Heart left ventricle (tissue), 16 donors: ENCODE measurements at regions not wholly inside any gene's neighbourhood (a gene's known extent, or its start where the extent isn't known, plus 50 kb on each side); places are given as distances from the start of the nearest gene placed in this dataset.

ENCODE experiments used
- ATAC-seq, 4 donors: fragments of 200-7000 bp; cut with Tn5 transposase; one replicate each; pipeline ENCODE4 v1.9.1; 2020 to 2022; ENCODE audit warnings: moderate library complexity in 4 of 4, mild to moderate bottlenecking in 3 of 4, moderate number of reproducible peaks in 1 of 4
- DNase-seq, 5 donors: peaks; one replicate each; pipeline ENCODE4 v3.0.0-alpha.2; 2020
- H3K27ac ChIP-seq, 12 donors: fragments of 200-600 bp; sonication (generic) in 4 of 12; one replicate each; pipeline versions ENCODE4 v1.5.0 to v1.8.0; 2016 to 2022; ENCODE audit warnings: mild to moderate bottlenecking in 2 of 12
- H3K27me3 ChIP-seq, 9 donors: fragments of 200-600 bp; sonication (generic) in 2 of 9; one replicate each; pipeline versions ENCODE4 v1.5.1 to v1.8.0; 2016 to 2022; ENCODE audit warnings: mild to moderate bottlenecking in 3 of 9
- H3K36me3 ChIP-seq, 9 donors: fragments of 200-600 bp; sonication (generic) in 2 of 9; one replicate each; pipeline versions ENCODE4 v1.5.0 to v1.8.0; 2018 to 2022; ENCODE audit warnings: mild to moderate bottlenecking in 2 of 9
- H3K4me1 ChIP-seq, 12 donors: fragments of 200-600 bp; sonication (generic) in 4 of 12; one replicate each; pipeline versions ENCODE4 v1.5.0 to v1.8.0; 2016 to 2022; ENCODE audit warnings: mild to moderate bottlenecking in 3 of 12
- H3K4me3 ChIP-seq, 12 donors: fragments of 200-600 bp; sonication (generic) in 4 of 12; one replicate each; pipeline versions ENCODE4 v1.5.0 to v1.8.0; 2017 to 2022; ENCODE audit warnings: mild to moderate bottlenecking in 9 of 12, moderate library complexity in 4 of 12
- H3K9me3 ChIP-seq, 12 donors: fragments of 200-600 bp; sonication (generic) in 4 of 12; one replicate each; pipeline versions ENCODE4 v1.5.0 to v1.8.0; 2016 to 2022; ENCODE audit warnings: mild to moderate bottlenecking in 1 of 12
- CTCF ChIP-seq, 12 donors: fragments of 200-600 bp; sonication (generic) in 4 of 12; IDR thresholded peaks; one replicate each; pipeline versions ENCODE4 v1.5.0 to v1.8.0; 2018 to 2022; ENCODE audit warnings: antibody characterized with exemption in 12 of 12, mild to moderate bottlenecking in 5 of 12
- POLR2A ChIP-seq, 2 donors: fragments of 450-650 bp; IDR thresholded peaks; one replicate each; pipeline ENCODE4 v1.6.1; 2017; ENCODE audit warnings: antibody characterized with exemption in 2 of 2, mild to moderate bottlenecking in 2 of 2, moderate library complexity in 2 of 2
- WGBS, 4 donors: extraction: QIAGEN DNeasy Blood & Tissue Kit in 2 of 4; methylation state at CpG; one replicate each; pipeline versions ENCODE4 v1.1.5 to v1.1.7; 2013 to 2018; 5-methylcytosine and 5-hydroxymethylcytosine counted together
- intact Hi-C, 10 donors: fragments of 100-400 bp; cut with DNase I; formaldehyde crosslinking; loops; one replicate each; pipeline versions ENCODE4 v1.11.1 to v1.14.2; 2022
- donor health status: ischemic (EF 13 %, LVEDD 7.1; RV severe dilation, severe dysfunction).
- donor health status: healthy with polysubstance abuse.
- donor health status: DM: no; HTN: yes; CAD: no.
- donor health status: DM: no; HTN: no; CAD: no.
- donor health status: ischemic (EF 25% LVEDD 6.9; RV normal size, moderate dysfunction).
- donor health status: ischemic (EF 25% LVEDD 5.7; RV mildly dilated, moderate dysfunction).
- donor health status: healthy.
- donor health status: DM: yes; HTN: yes; CAD: no.
- donor health status: ischemic (EF 35%, LVEDD 5.7; RV mildly dilated, moderate dysfunction).
- donor health status: nonischemic (EF 11% LVEDD 7.7; RV severe dilation, severe dysfunction).
- donor health status: DM: yes; HTN: yes; CAD: no.
- donor health status: PGD.
- donor health status: ischemic (EF 29% LVEDD 5.4; RV normal size, mild dysfunction).
- donor health status: nonischemic (EF 23%, LVEDD 6.1; RV moderate dilation, normal function).

- H3K27ac ChIP-seq = no peak overlapping the region
- WGBS, 4 donors = 95 to 97% (median 96%) methylated on average over 21 to 29 of the region's 29 CpGs
- ATAC-seq (no peak), DNase-seq (no peak)
- H3K9me3 ChIP-seq = no peaks in the 10 kb centered on the region
- H3K4me3 ChIP-seq = no peak overlapping the region
- no peaks in the 10 kb centered on the region for H3K36me3 ChIP-seq
- H3K27me3 ChIP-seq = no peaks in the 10 kb centered on the region
- TF ChIP-seq POLR2A (IDR thresholded peaks at IDR 0.05) = no peak
- TF ChIP-seq CTCF (IDR thresholded peaks at IDR 0.05) = no peak
- H3K4me1 ChIP-seq = peaks cover 0 to 4% (median 0%) of the 10 kb centered on the region in 12 donors
- intact Hi-C loops = no loop called here
Observed at GRCh38 chr7:12470930-12471329, 67.3 kb upstream of the VWDE start.

GRCh38 chr7:12474035-12474434 lies 70.4 kb upstream of the VWDE start:
- Histone ChIP-seq H3K4me1 (peaks cover 0 to 4% (median 0%) of the 10 kb centered on the region in 12 donors), H3K27ac (no peak overlapping the region), H3K36me3 (no peaks in the 10 kb centered on the region), H3K27me3 (no peaks in the 10 kb centered on the region), H3K4me3 (no peak overlapping the region), H3K9me3 (no peaks in the 10 kb centered on the region)
- WGBS, 4 donors = 55 to 65% (median 63%) methylated on average over 4 of the region's 4 CpGs
- ATAC-seq (no peak), DNase-seq (no peak)
- intact Hi-C loops = no loop called here
- TF ChIP-seq CTCF (IDR thresholded peaks at IDR 0.05) = no peak
- TF ChIP-seq POLR2A (IDR thresholded peaks at IDR 0.05) = no peak

GRCh38 chr7:12475362-12476063 lies 71.8 kb upstream of the VWDE start:
- TF ChIP-seq POLR2A (IDR thresholded peaks at IDR 0.05) (no peak), CTCF (IDR thresholded peaks at IDR 0.05) (no peak)
- H3K27ac ChIP-seq = no peak overlapping the region
- H3K4me1 ChIP-seq = peaks cover 0 to 4% (median 0%) of the 10 kb centered on the region in 12 donors
- H3K36me3 ChIP-seq = no peaks in the 10 kb centered on the region
- 25 to 47% (median 32%) methylated on average over 6 of the region's 6 CpGs for WGBS, 4 donors
- intact Hi-C loops = no loop called here
- ATAC-seq = no peak
- no peaks in the 10 kb centered on the region for H3K9me3 ChIP-seq
- no peak for DNase-seq
- no peaks in the 10 kb centered on the region for H3K27me3 ChIP-seq
- no peak overlapping the region for H3K4me3 ChIP-seq

- Histone ChIP-seq H3K4me3 (no peak overlapping the region), H3K27me3 (no peaks in the 10 kb centered on the region), H3K4me1 (peaks cover 0 to 4% (median 0%) of the 10 kb centered on the region in 12 donors), H3K9me3 (no peaks in the 10 kb centered on the region), H3K27ac (no peak overlapping the region), H3K36me3 (no peaks in the 10 kb centered on the region)
- DNase-seq (no peak), ATAC-seq (no peak)
- intact Hi-C loops = no loop called here
- TF ChIP-seq CTCF (IDR thresholded peaks at IDR 0.05) = no peak
- TF ChIP-seq POLR2A (IDR thresholded peaks at IDR 0.05) = no peak
- WGBS, 4 donors = 42 to 91% (median 66%) methylated on average over 3 of the region's 3 CpGs
Observed at GRCh38 chr7:12477620-12478019, 74.0 kb upstream of the VWDE start.
